ENCODE measurements at regions not wholly inside any gene's neighbourhood (a gene's known extent, or its start where the extent isn't known, plus 50 kb on each side); places are given as distances from the start of the nearest gene placed in this dataset.

DNA sequence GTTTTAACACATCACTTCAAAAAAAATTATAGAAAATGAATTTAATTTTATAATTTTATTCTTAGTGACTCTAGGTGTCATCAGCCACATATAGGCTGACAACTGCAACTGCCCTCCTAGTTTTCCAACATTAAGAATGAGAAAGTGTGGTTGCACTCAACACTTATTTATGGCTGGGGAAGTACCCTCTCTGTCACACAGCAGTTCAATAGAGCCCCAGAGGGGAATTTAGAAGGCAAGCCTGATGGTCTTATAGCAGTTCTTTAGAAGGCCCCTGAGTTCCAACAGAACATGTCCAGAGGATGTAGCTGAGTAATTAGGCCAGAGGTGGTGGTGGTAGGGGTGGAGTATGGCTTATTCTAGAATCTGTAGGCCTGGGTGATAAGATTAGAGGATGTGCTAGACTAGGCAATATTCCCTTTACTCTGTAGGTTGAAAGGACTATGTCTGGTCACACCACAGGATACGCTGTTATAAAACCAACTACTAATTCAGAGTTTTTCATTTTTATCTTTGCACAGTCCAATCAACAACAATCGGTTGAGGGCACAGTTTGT, 226.5 kb upstream of the CITED2 start:
- TF ChIP-seq, protein P1, sequence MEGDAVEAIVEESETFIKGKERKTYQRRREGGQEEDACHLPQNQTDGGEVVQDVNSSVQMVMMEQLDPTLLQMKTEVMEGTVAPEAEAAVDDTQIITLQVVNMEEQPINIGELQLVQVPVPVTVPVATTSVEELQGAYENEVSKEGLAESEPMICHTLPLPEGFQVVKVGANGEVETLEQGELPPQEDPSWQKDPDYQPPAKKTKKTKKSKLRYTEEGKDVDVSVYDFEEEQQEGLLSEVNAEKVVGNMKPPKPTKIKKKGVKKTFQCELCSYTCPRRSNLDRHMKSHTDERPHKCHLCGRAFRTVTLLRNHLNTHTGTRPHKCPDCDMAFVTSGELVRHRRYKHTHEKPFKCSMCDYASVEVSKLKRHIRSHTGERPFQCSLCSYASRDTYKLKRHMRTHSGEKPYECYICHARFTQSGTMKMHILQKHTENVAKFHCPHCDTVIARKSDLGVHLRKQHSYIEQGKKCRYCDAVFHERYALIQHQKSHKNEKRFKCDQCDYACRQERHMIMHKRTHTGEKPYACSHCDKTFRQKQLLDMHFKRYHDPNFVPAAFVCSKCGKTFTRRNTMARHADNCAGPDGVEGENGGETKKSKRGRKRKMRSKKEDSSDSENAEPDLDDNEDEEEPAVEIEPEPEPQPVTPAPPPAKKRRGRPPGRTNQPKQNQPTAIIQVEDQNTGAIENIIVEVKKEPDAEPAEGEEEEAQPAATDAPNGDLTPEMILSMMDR (conservative IDR thresholded peaks at IDR 0.05 in 1 of 2, IDR thresholded peaks at IDR 0.05 in 1 of 2; ENCODE audit: extremely low read depth in 1 of 2, insufficient read depth in 1 of 2, low read depth in 1 of 2, low read length in 2 of 2) = no peak
- TF ChIP-seq EZH2 (IDR thresholded peaks at IDR 0.05; ENCODE audit: borderline replicate concordance, low read length) = no peak

Measured in mammary epithelial cell (primary cell).